Prostate gland (tissue), 2 donors: ENCODE measurements at regions not wholly inside any gene's neighbourhood (a gene's known extent, or its start where the extent isn't known, plus 50 kb on each side); places are given as distances from the start of the nearest gene placed in this dataset.

Source experiments
- DNase-seq: peaks from one replicate; pipeline ENCODE4 v3.0.0-alpha.2; 2019; ENCODE audit warnings: low spot score
- H3K27ac ChIP-seq, 2 donors: fragments of 200-600 bp; sonication (generic); 2 replicates each; pipeline ENCODE4 v1.5.1; 2017 to 2019
- H3K27me3 ChIP-seq: fragments of 200-600 bp; sonication (generic); replicated peaks from 2 replicates; pipeline ENCODE4 v1.5.1; 2019; ENCODE audit not compliant: insufficient read depth
- H3K36me3 ChIP-seq, 2 donors: fragments of 200-600 bp; sonication (generic); 1 replicate in 1 of 2; 2 replicates in 1 of 2; pipeline versions ENCODE4 v1.5.1 to v1.8.1; 2017 to 2019
- H3K4me1 ChIP-seq: fragments of 200-600 bp; sonication (generic); replicated peaks from 2 replicates; pipeline ENCODE4 v1.5.1; 2019
- H3K4me3 ChIP-seq, 2 donors: fragments of 200-600 bp; sonication (generic); 2 replicates each; pipeline ENCODE4 v1.5.1; 2017 to 2019
- H3K9me3 ChIP-seq: fragments of 200-600 bp; sonication (generic); 2 replicates; pipeline ENCODE4 v1.5.1; 2017
- POLR2A ChIP-seq: fragments of 450-650 bp; IDR thresholded peaks from one replicate; pipeline ENCODE4 v1.6.1; 2016; ENCODE audit warnings: antibody characterized with exemption, mild to moderate bottlenecking
- POLR2AphosphoS5 ChIP-seq: sonication (generic); formaldehyde crosslinking; IDR thresholded peaks from one replicate; pipeline ENCODE4 v1.6.1; 2017; ENCODE audit warnings: antibody characterized with exemption
- WGBS: methylation state at CpG from one replicate; pipeline ENCODE4 v1.1.5; 2018; 5-methylcytosine and 5-hydroxymethylcytosine counted together
- intact Hi-C: fragments of 100-400 bp; cut with DNase I; formaldehyde crosslinking; loops from one replicate; pipeline ENCODE4 v1.14.2; 2022
- TF ChIP-seq, protein P1 (sequence below), 4 experiments: fragments of 200-600 bp in 2 of 4; fragments of 450-650 bp in 2 of 4; sonication (generic) in 2 of 4; IDR thresholded peaks; 1 replicate in 3 of 4; 2 replicates in 1 of 4; pipeline ENCODE4 v1.5.1; 2016 to 2019; ENCODE audit warnings: antibody characterized with exemption in 4 of 4, mild to moderate bottlenecking in 2 of 4, moderate library complexity in 2 of 4

DNA sequence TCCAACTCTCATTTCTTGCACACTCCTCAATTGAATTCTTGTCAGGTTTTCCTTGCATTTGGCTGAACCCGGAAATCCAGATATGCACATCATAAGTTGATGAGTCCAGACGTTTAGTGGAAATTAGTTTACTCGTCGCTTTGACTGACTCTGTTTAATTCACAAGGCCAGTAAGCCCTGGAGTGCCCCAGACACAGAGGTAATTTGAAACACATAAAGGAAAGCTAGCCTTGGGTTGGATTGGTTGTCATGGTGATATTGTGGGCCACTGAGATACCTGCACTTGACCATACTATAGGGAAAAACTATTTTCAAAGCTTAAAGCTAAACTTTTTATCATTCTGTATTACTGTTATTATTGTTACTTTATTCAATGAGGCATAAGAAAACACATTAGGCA, 178.3 kb upstream of the CA10 start:
- intact Hi-C loops, result no loop called here
- TF ChIP-seq POLR2AphosphoS5 (no peak), POLR2A (no peak)
- TF ChIP-seq, protein P1, sequence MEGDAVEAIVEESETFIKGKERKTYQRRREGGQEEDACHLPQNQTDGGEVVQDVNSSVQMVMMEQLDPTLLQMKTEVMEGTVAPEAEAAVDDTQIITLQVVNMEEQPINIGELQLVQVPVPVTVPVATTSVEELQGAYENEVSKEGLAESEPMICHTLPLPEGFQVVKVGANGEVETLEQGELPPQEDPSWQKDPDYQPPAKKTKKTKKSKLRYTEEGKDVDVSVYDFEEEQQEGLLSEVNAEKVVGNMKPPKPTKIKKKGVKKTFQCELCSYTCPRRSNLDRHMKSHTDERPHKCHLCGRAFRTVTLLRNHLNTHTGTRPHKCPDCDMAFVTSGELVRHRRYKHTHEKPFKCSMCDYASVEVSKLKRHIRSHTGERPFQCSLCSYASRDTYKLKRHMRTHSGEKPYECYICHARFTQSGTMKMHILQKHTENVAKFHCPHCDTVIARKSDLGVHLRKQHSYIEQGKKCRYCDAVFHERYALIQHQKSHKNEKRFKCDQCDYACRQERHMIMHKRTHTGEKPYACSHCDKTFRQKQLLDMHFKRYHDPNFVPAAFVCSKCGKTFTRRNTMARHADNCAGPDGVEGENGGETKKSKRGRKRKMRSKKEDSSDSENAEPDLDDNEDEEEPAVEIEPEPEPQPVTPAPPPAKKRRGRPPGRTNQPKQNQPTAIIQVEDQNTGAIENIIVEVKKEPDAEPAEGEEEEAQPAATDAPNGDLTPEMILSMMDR (IDR thresholded peaks at IDR 0.05), result no peak
- no peak for DNase-seq
- no peak overlapping the region for H3K4me3 ChIP-seq
- H3K9me3 ChIP-seq, result no peaks in the 10 kb centered on the region
- H3K36me3 ChIP-seq, result no peaks in the 10 kb centered on the region
- no peak overlapping the region for H3K27ac ChIP-seq
- 71% methylated on average over 4 of the region's 4 CpGs for WGBS
- no peaks in the 10 kb centered on the region for H3K4me1 ChIP-seq
- H3K27me3 ChIP-seq, result no peaks in the 10 kb centered on the region

DNA sequence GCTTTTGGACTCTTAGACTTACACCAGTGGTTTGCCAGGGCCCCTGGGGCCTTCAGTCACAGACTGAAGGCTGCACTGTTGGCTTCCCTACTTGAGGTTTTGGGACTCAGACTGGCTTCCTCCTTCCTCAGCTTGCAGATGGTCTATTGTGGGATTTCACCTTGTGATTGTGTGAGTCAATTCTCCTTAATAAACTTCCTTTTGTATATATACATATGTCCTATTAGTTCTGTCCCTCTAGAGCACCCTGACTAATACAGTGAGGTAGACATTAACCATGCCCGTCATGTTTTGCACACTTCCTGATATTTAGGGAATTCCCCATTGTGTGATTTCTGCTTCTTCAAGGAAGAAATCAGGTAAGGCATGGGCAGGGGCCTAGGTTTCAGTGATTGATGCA, 147.8 kb upstream of the CA10 start:
- H3K4me1 ChIP-seq, result no peaks in the 10 kb centered on the region
- no peak overlapping the region for H3K27ac ChIP-seq
- TF ChIP-seq POLR2AphosphoS5, result no peak
- TF ChIP-seq POLR2A, result no peak
- TF ChIP-seq, protein P1 (IDR thresholded peaks at IDR 0.05), result no peak
- no peaks in the 10 kb centered on the region for H3K36me3 ChIP-seq
- no peak overlapping the region for H3K4me3 ChIP-seq
- no peak for DNase-seq
- intact Hi-C loops, result no loop called here
- no peaks in the 10 kb centered on the region for H3K27me3 ChIP-seq
- H3K9me3 ChIP-seq, result no peaks in the 10 kb centered on the region
- WGBS, result 74% methylated on average over 1 of the region's 1 CpG

DNA sequence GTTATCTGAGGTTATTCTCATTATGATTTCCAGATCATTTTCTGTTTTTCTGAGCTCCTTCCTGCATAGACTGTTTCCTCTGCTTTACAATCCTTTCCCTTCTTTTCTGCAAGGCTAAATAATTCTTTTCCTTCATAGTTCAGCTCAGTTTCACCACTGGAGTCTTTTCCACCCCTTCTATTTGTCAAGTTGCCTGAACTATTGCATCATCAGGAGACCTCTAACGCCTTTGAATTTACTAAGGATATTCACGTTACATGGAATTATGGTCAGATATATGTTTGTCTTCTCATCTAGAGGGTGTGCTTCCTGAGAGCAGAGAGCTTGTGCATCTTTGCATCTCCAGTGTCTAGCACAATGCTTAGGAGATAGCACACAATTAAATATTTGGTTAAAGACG, 140.4 kb upstream of the CA10 start:
- Histone ChIP-seq H3K36me3 (no peaks in the 10 kb centered on the region), H3K27me3 (no peaks in the 10 kb centered on the region), H3K4me3 (no peak overlapping the region), H3K27ac (no peak overlapping the region), H3K4me1 (no peaks in the 10 kb centered on the region), H3K9me3 (no peaks in the 10 kb centered on the region)
- intact Hi-C loops, result no loop called here
- TF ChIP-seq POLR2AphosphoS5 (no peak), POLR2A (no peak)
- TF ChIP-seq, protein P1 (IDR thresholded peaks at IDR 0.05), result no peak
- 34% methylated on average over 3 of the region's 3 CpGs for WGBS
- no peak for DNase-seq

DNA sequence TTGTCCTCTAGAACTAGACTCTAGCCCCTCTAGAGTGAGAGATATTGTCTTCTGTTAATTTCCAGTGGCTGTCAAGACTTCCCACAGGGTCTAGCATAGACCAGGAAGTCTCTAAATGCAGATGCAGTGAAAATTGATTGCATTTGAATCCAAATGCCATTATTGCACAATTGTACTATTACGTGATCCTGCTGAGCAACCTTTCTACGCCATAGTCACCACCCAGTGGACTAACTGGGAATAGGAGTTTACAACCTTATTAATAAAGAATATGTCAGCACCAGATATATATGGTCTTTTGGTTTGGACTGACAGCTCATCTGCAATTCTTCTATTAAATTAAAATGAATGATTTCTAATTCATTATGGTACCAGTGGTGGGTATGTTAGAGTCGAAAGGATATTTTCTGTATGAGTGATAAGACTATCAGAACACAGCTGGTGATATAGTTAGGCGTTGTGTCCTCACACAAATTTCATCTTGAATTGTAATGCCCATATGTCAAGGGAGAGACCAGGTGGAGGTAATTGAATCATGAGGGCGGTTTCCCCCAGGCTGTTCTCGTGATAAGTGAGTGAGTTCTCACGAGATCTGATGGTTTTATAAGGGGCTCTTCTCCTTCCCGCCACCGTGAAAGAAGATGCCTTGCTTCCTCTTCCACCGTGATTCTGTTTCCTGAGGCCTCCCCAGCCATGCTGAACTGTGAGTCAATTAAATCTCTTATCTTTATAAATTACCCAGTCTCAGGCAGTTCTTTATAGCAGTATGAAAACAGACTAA, 138.9 kb upstream of the CA10 start:
- TF ChIP-seq, protein P1 (IDR thresholded peaks at IDR 0.05), result no peak
- no peak for TF ChIP-seq POLR2A
- no peak for TF ChIP-seq POLR2AphosphoS5
- no peak overlapping the region for H3K27ac ChIP-seq
- no peaks in the 10 kb centered on the region for H3K4me1 ChIP-seq
- no peaks in the 10 kb centered on the region for H3K9me3 ChIP-seq
- DNase-seq, result no peak
- intact Hi-C loops, result no loop called here
- 85% methylated on average over 10 of the region's 10 CpGs for WGBS
- no peaks in the 10 kb centered on the region for H3K36me3 ChIP-seq
- no peaks in the 10 kb centered on the region for H3K27me3 ChIP-seq
- no peak overlapping the region for H3K4me3 ChIP-seq

DNA sequence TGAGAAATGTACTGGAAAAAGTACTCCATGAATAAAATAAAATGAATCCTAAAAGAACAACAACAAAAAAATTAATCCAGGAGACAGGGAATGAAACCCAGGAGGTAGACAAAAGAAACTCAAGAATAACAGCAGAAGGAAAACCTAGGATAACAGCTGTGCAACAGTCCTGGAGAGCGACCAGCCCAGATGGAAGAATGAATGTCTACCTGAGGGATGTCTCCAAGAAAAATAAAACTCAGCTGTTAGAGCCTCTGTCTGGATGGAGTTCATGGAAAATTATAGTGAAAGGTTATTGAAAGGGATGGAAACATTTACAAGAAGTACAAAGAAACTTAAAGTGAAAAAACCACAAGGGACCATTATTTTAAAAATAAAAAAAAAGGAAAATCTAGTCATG, 135.8 kb upstream of the CA10 start:
- TF ChIP-seq POLR2A (no peak), POLR2AphosphoS5 (no peak)
- TF ChIP-seq, protein P1 (IDR thresholded peaks at IDR 0.05), result no peak
- Histone ChIP-seq H3K4me3 (no peak overlapping the region), H3K36me3 (no peaks in the 10 kb centered on the region), H3K27me3 (no peaks in the 10 kb centered on the region), H3K27ac (no peak overlapping the region), H3K4me1 (no peaks in the 10 kb centered on the region), H3K9me3 (no peaks in the 10 kb centered on the region)
- intact Hi-C loops, result no loop called here
- DNase-seq, result no peak
- WGBS, result 62% methylated on average over 1 of the region's 1 CpG
